ENCODE measurements at regions not wholly inside any gene's neighbourhood (a gene's known extent, or its start where the extent isn't known, plus 50 kb on each side); places are given as distances from the start of the nearest gene placed in this dataset.

- Histone ChIP-seq H3K27ac (ENCODE audit: low read depth, low read length) (no peak overlapping the region), H3K4me1 (ENCODE audit: control insufficient read depth, insufficient read depth, low read length) (no peaks in the 10 kb centered on the region), H3K9ac (ENCODE audit: low read length) (no peak overlapping the region), H3K27me3 (ENCODE audit: control insufficient read depth, insufficient read depth, low read length) (no peaks in the 10 kb centered on the region), H3K4me3 (ENCODE audit: low read length) (no peak overlapping the region), H3K36me3 (ENCODE audit: control insufficient read depth, insufficient read depth, low read length) (no peaks in the 10 kb centered on the region)
Measured at GRCh38 chr1:30198795-30199403, 524.5 kb downstream of the MATN1 start.

- Histone ChIP-seq H3K27me3 (ENCODE audit: control insufficient read depth, insufficient read depth, low read length) (no peaks in the 10 kb centered on the region), H3K36me3 (ENCODE audit: control insufficient read depth, insufficient read depth, low read length) (no peaks in the 10 kb centered on the region), H3K4me3 (ENCODE audit: low read length) (no peak overlapping the region), H3K9ac (ENCODE audit: low read length) (no peak overlapping the region), H3K27ac (ENCODE audit: low read depth, low read length) (no peak overlapping the region), H3K4me1 (ENCODE audit: control insufficient read depth, insufficient read depth, low read length) (no peaks in the 10 kb centered on the region)
Measured at GRCh38 chr1:30198451-30198760, 525.0 kb downstream of the MATN1 start.

- H3K9ac ChIP-seq (ENCODE audit: low read length): no peak overlapping the region
- H3K27me3 ChIP-seq (ENCODE audit: control insufficient read depth, insufficient read depth, low read length): no peaks in the 10 kb centered on the region
- H3K4me1 ChIP-seq (ENCODE audit: control insufficient read depth, insufficient read depth, low read length): no peaks in the 10 kb centered on the region
- no peak overlapping the region for H3K27ac ChIP-seq (ENCODE audit: low read depth, low read length)
- H3K36me3 ChIP-seq (ENCODE audit: control insufficient read depth, insufficient read depth, low read length): no peaks in the 10 kb centered on the region
- no peak overlapping the region for H3K4me3 ChIP-seq (ENCODE audit: low read length)
Measured at GRCh38 chr1:30197639-30198450, 525.5 kb downstream of the MATN1 start.

GRCh38 chr1:30196872-30197638, 526.3 kb downstream of the MATN1 start:
- no peaks in the 10 kb centered on the region for H3K4me1 ChIP-seq (ENCODE audit: control insufficient read depth, insufficient read depth, low read length)
- H3K9ac ChIP-seq (ENCODE audit: low read length): no peak overlapping the region
- H3K4me3 ChIP-seq (ENCODE audit: low read length): no peak overlapping the region
- H3K27me3 ChIP-seq (ENCODE audit: control insufficient read depth, insufficient read depth, low read length): no peaks in the 10 kb centered on the region
- no peak overlapping the region for H3K27ac ChIP-seq (ENCODE audit: low read depth, low read length)
- no peaks in the 10 kb centered on the region for H3K36me3 ChIP-seq (ENCODE audit: control insufficient read depth, insufficient read depth, low read length)

- Histone ChIP-seq H3K27ac (ENCODE audit: low read depth, low read length) (no peak overlapping the region), H3K4me3 (ENCODE audit: low read length) (no peak overlapping the region), H3K4me1 (ENCODE audit: control insufficient read depth, insufficient read depth, low read length) (no peaks in the 10 kb centered on the region), H3K9ac (ENCODE audit: low read length) (no peak overlapping the region), H3K36me3 (ENCODE audit: control insufficient read depth, insufficient read depth, low read length) (no peaks in the 10 kb centered on the region), H3K27me3 (ENCODE audit: control insufficient read depth, insufficient read depth, low read length) (no peaks in the 10 kb centered on the region)
Measured at GRCh38 chr1:30196457-30196856, 526.9 kb downstream of the MATN1 start.

GRCh38 chr1:30195424-30196134, 527.8 kb downstream of the MATN1 start:
- Histone ChIP-seq H3K4me1 (ENCODE audit: control insufficient read depth, insufficient read depth, low read length) (no peaks in the 10 kb centered on the region), H3K4me3 (ENCODE audit: low read length) (no peak overlapping the region), H3K36me3 (ENCODE audit: control insufficient read depth, insufficient read depth, low read length) (no peaks in the 10 kb centered on the region), H3K27ac (ENCODE audit: low read depth, low read length) (no peak overlapping the region), H3K27me3 (ENCODE audit: control insufficient read depth, insufficient read depth, low read length) (no peaks in the 10 kb centered on the region), H3K9ac (ENCODE audit: low read length) (no peak overlapping the region)

- H3K9ac ChIP-seq (ENCODE audit: low read length): no peak overlapping the region
- no peak overlapping the region for H3K4me3 ChIP-seq (ENCODE audit: low read length)
- H3K27ac ChIP-seq (ENCODE audit: low read depth, low read length): no peak overlapping the region
- no peaks in the 10 kb centered on the region for H3K36me3 ChIP-seq (ENCODE audit: control insufficient read depth, insufficient read depth, low read length)
- no peaks in the 10 kb centered on the region for H3K4me1 ChIP-seq (ENCODE audit: control insufficient read depth, insufficient read depth, low read length)
- H3K27me3 ChIP-seq (ENCODE audit: control insufficient read depth, insufficient read depth, low read length): no peaks in the 10 kb centered on the region
Measured at GRCh38 chr1:30194741-30195423, 528.5 kb downstream of the MATN1 start.

- Histone ChIP-seq H3K36me3 (ENCODE audit: control insufficient read depth, insufficient read depth, low read length) (no peaks in the 10 kb centered on the region), H3K27ac (ENCODE audit: low read depth, low read length) (no peak overlapping the region), H3K9ac (ENCODE audit: low read length) (no peak overlapping the region), H3K4me1 (ENCODE audit: control insufficient read depth, insufficient read depth, low read length) (no peaks in the 10 kb centered on the region), H3K4me3 (ENCODE audit: low read length) (no peak overlapping the region), H3K27me3 (ENCODE audit: control insufficient read depth, insufficient read depth, low read length) (no peaks in the 10 kb centered on the region)
Measured at GRCh38 chr1:30194046-30194619, 529.3 kb downstream of the MATN1 start.

- Histone ChIP-seq H3K4me1 (ENCODE audit: control insufficient read depth, insufficient read depth, low read length) (no peaks in the 10 kb centered on the region), H3K4me3 (ENCODE audit: low read length) (no peak overlapping the region), H3K27me3 (ENCODE audit: control insufficient read depth, insufficient read depth, low read length) (no peaks in the 10 kb centered on the region), H3K9ac (ENCODE audit: low read length) (no peak overlapping the region), H3K27ac (ENCODE audit: low read depth, low read length) (no peak overlapping the region), H3K36me3 (ENCODE audit: control insufficient read depth, insufficient read depth, low read length) (no peaks in the 10 kb centered on the region)
Measured at GRCh38 chr1:30192969-30193630, 530.3 kb downstream of the MATN1 start.

- Histone ChIP-seq H3K4me1 (ENCODE audit: control insufficient read depth, insufficient read depth, low read length) (no peaks in the 10 kb centered on the region), H3K36me3 (ENCODE audit: control insufficient read depth, insufficient read depth, low read length) (no peaks in the 10 kb centered on the region), H3K9ac (ENCODE audit: low read length) (no peak overlapping the region), H3K27me3 (ENCODE audit: control insufficient read depth, insufficient read depth, low read length) (no peaks in the 10 kb centered on the region), H3K27ac (ENCODE audit: low read depth, low read length) (no peak overlapping the region), H3K4me3 (ENCODE audit: low read length) (no peak overlapping the region)
Measured at GRCh38 chr1:30191154-30191702, 532.2 kb downstream of the MATN1 start.

- no peak overlapping the region for H3K27ac ChIP-seq (ENCODE audit: low read depth, low read length)
Measured at GRCh38 chr1:30190511-30191153, 532.8 kb downstream of the MATN1 start.

More at GRCh38 chr1:30190511-30191153, 532.8 kb downstream of the MATN1 start:
- H3K9ac ChIP-seq (ENCODE audit: low read length): no peak overlapping the region
- no peaks in the 10 kb centered on the region for H3K4me1 ChIP-seq (ENCODE audit: control insufficient read depth, insufficient read depth, low read length)
- H3K4me3 ChIP-seq (ENCODE audit: low read length): no peak overlapping the region
- no peaks in the 10 kb centered on the region for H3K27me3 ChIP-seq (ENCODE audit: control insufficient read depth, insufficient read depth, low read length)
- no peaks in the 10 kb centered on the region for H3K36me3 ChIP-seq (ENCODE audit: control insufficient read depth, insufficient read depth, low read length)
